MM.1S (cell line): ENCODE measurements at regions not wholly inside any gene's neighbourhood (a gene's known extent, or its start where the extent isn't known, plus 50 kb on each side); places are given as distances from the start of the nearest gene placed in this dataset.

Experiments
- CTCF ChIP-seq: fragments of 300-600 bp; sonication (generic); IDR thresholded peaks from 2 replicates; pipeline ENCODE4 v1.5.1; 2016; ENCODE audit warnings: antibody characterized with exemption, low read length, mixed read lengths
- EZH2 ChIP-seq: fragments of 300-600 bp; sonication (generic); optimal IDR thresholded peaks from 2 replicates; pipeline ENCODE3; 2017; ENCODE audit warnings: low read depth, mild to moderate bottlenecking, antibody characterized with exemption, low read length, mixed read lengths
- EZH2phosphoT487 ChIP-seq: fragments of 300-600 bp; sonication (generic); IDR thresholded peaks from 2 replicates; pipeline ENCODE4 v1.6.1; 2018; ENCODE audit warnings: antibody characterized with exemption, low read length

GRCh38 chr13:111050539-111050879 lies 64.6 kb upstream of the ARHGEF7 start:
- TF ChIP-seq CTCF (no peak), EZH2 (no peak), EZH2phosphoT487 (no peak)
